Esophagus squamous epithelium (tissue), 4 donors: ENCODE measurements at regions not wholly inside any gene's neighbourhood (a gene's known extent, or its start where the extent isn't known, plus 50 kb on each side); places are given as distances from the start of the nearest gene placed in this dataset.

Experiments
- CTCF ChIP-seq, 6 experiments: fragments of 450-650 bp in 4 of 6; fragments of 200-600 bp in 2 of 6; sonication (generic) in 2 of 6; IDR thresholded peaks; one replicate each; pipeline ENCODE4 v1.5.1; 2016 to 2019; ENCODE audit warnings: antibody characterized with exemption in 6 of 6, mild to moderate bottlenecking in 4 of 6, moderate library complexity in 4 of 6
- POLR2A ChIP-seq, 4 donors: fragments of 450-650 bp; IDR thresholded peaks; one replicate each; pipeline ENCODE4 v1.6.1; 2017; ENCODE audit warnings: antibody characterized with exemption in 4 of 4, mild to moderate bottlenecking in 4 of 4, moderate library complexity in 3 of 4

- no peak for TF ChIP-seq CTCF (IDR thresholded peaks at IDR 0.05)
- TF ChIP-seq POLR2A (IDR thresholded peaks at IDR 0.05), result no peak
These were observed 308.4 kb upstream of the SLITRK3 start for GRCh38 chr3:165504554-165504953.
